NB4 (cell line): ENCODE measurements at regions not wholly inside any gene's neighbourhood (a gene's known extent, or its start where the extent isn't known, plus 50 kb on each side); places are given as distances from the start of the nearest gene placed in this dataset.

Experiments
- CTCF ChIP-seq: IDR thresholded peaks from one replicate; pipeline ENCODE4 v1.5.1; 2012; ENCODE audit warnings: low read depth, low read length
- MYC ChIP-seq: IDR thresholded peaks from 2 replicates; pipeline ENCODE4 v1.6.1; 2011; ENCODE audit warnings: low read depth, low read length
- POLR2A ChIP-seq: IDR thresholded peaks from 2 replicates; pipeline ENCODE4 v1.6.1; 2011; ENCODE audit warnings: mild to moderate bottlenecking; ENCODE audit not compliant: insufficient read length; ENCODE audit errors: extremely low read depth
- TF ChIP-seq, protein P1 (sequence below): IDR thresholded peaks from 2 replicates; pipeline ENCODE4 v1.6.1; 2011; ENCODE audit warnings: low read depth, low read length

DNA sequence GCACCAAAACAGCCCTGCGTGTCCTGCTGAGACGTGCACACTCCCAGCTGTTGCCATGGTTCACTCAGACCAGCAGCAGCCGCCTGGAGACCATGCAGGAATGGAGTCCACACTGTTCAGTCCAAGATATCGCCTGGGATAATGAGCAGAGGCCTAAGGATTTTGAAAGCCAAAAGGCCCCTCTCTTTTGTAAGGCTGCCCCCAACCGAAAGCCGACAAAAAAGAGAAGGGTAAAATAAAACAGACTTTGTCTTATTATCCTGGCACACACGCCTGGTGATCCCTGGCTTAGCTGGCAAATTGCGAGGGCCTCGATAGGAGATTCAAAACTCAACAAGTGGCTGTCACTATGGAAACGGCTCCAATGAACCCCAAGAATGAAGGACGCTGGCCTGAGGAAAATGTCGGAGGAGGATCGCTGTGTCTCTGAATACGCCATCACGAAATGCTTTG, 263.6 kb downstream of the SKIDA1 start:
- TF ChIP-seq CTCF (no peak), POLR2A (no peak), MYC (no peak)
- TF ChIP-seq, protein P1, sequence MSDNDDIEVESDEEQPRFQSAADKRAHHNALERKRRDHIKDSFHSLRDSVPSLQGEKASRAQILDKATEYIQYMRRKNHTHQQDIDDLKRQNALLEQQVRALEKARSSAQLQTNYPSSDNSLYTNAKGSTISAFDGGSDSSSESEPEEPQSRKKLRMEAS: no peak
